Lung (tissue), 11 donors: ENCODE measurements at regions not wholly inside any gene's neighbourhood (a gene's known extent, or its start where the extent isn't known, plus 50 kb on each side); places are given as distances from the start of the nearest gene placed in this dataset.

Source experiments
- ATAC-seq: fragments of 200-7000 bp; cut with Tn5 transposase; one replicate; pipeline ENCODE4 v1.9.1; 2020; ENCODE audit warnings: moderate number of reproducible peaks; ENCODE audit not compliant: insufficient read depth, low FRiP score
- DNase-seq, 3 donors: peaks; one replicate each; pipeline ENCODE4 v3.0.0-alpha.2; 2013 to 2017
- H3K27ac ChIP-seq, 2 donors: one replicate each; pipeline ENCODE4 v1.5.1; 2013; ENCODE audit warnings: mild to moderate bottlenecking in 2 of 2, moderate library complexity in 2 of 2, control low read depth in 1 of 2, inconsistent platforms in 1 of 2, low read depth in 1 of 2, low read length in 1 of 2
- H3K27me3 ChIP-seq, 3 donors: one replicate each; pipeline ENCODE4 v1.5.1; 2013; ENCODE audit warnings: low read length in 2 of 3; ENCODE audit not compliant: control insufficient read depth in 3 of 3, insufficient read depth in 3 of 3
- H3K36me3 ChIP-seq, 4 donors: one replicate each; pipeline ENCODE4 v1.5.1; 2013; ENCODE audit warnings: low read length in 4 of 4, mild to moderate bottlenecking in 1 of 4, moderate library complexity in 1 of 4; ENCODE audit not compliant: control insufficient read depth in 4 of 4, insufficient read depth in 4 of 4
- H3K4me1 ChIP-seq, 5 donors: one replicate each; pipeline ENCODE4 v1.5.1; 2013; ENCODE audit warnings: low read length in 5 of 5, mild to moderate bottlenecking in 2 of 5, moderate library complexity in 1 of 5; ENCODE audit not compliant: control insufficient read depth in 5 of 5, insufficient read depth in 5 of 5
- H3K4me3 ChIP-seq: one replicate; pipeline ENCODE4 v1.5.1; 2013; ENCODE audit warnings: mild to moderate bottlenecking, control low read depth, moderate library complexity
- H3K9ac ChIP-seq, 2 donors: one replicate each; pipeline ENCODE4 v1.5.1; 2013; ENCODE audit warnings: low read length in 2 of 2, control low read depth in 1 of 2; ENCODE audit not compliant: insufficient read depth in 1 of 2
- H3K9me3 ChIP-seq, 4 donors: one replicate each; pipeline ENCODE4 v1.5.1; 2013; ENCODE audit warnings: low read length in 3 of 4, mild to moderate bottlenecking in 1 of 4, moderate library complexity in 1 of 4; ENCODE audit not compliant: control insufficient read depth in 4 of 4, insufficient read depth in 3 of 4
- WGBS, 2 donors: extraction: QIAGEN DNeasy Blood & Tissue Kit; methylation state at CpG; one replicate each; pipeline ENCODE4 v1.1.7; 2013; 5-methylcytosine and 5-hydroxymethylcytosine counted together
- TF ChIP-seq, protein P1 (sequence below): IDR thresholded peaks from 2 replicates; pipeline ENCODE4 v1.5.1; 2012; ENCODE audit warnings: mild to moderate bottlenecking; ENCODE audit errors: control extremely low read depth, extremely low read depth
- donor health status: control.
- donor health status: control.
- donor health status: Bipolar disorder and iron deficiency.
- donor health status: healthy.
- donor health status: DM: yes; HTN: yes; CAD: no.

- Histone ChIP-seq H3K9me3 (peaks cover 0 to 3% (median 0%) of the 10 kb centered on the region in 4 donors), H3K27ac (no peak overlapping the region), H3K36me3 (no peaks in the 10 kb centered on the region), H3K9ac (no peak overlapping the region), H3K27me3 (no peaks in the 10 kb centered on the region), H3K4me1 (no peaks in the 10 kb centered on the region), H3K4me3 (no peak overlapping the region)
- WGBS, 2 donors = 86 to 93% methylated on average over 5 of the region's 5 CpGs
- ATAC-seq (no peak), DNase-seq (no peak)
- TF ChIP-seq, protein P1, sequence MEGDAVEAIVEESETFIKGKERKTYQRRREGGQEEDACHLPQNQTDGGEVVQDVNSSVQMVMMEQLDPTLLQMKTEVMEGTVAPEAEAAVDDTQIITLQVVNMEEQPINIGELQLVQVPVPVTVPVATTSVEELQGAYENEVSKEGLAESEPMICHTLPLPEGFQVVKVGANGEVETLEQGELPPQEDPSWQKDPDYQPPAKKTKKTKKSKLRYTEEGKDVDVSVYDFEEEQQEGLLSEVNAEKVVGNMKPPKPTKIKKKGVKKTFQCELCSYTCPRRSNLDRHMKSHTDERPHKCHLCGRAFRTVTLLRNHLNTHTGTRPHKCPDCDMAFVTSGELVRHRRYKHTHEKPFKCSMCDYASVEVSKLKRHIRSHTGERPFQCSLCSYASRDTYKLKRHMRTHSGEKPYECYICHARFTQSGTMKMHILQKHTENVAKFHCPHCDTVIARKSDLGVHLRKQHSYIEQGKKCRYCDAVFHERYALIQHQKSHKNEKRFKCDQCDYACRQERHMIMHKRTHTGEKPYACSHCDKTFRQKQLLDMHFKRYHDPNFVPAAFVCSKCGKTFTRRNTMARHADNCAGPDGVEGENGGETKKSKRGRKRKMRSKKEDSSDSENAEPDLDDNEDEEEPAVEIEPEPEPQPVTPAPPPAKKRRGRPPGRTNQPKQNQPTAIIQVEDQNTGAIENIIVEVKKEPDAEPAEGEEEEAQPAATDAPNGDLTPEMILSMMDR = no peak
Observed at GRCh38 chr17:14784997-14785696, 480.0 kb downstream of the PMP22 start.

- Histone ChIP-seq H3K36me3 (no peaks in the 10 kb centered on the region), H3K27ac (no peak overlapping the region), H3K4me1 (no peaks in the 10 kb centered on the region), H3K9me3 (peaks cover 0 to 5% (median 0%) of the 10 kb centered on the region in 4 donors), H3K27me3 (no peaks in the 10 kb centered on the region), H3K9ac (no peak overlapping the region), H3K4me3 (no peak overlapping the region)
- WGBS, 2 donors = 79 to 91% methylated on average over 2 of the region's 2 CpGs
- TF ChIP-seq, protein P1 = no peak
- DNase-seq = no peak
- ATAC-seq = no peak
Observed at GRCh38 chr17:14781123-14781522, 480.2 kb downstream of the HS3ST3B1 start.

GRCh38 chr17:14780097-14780651 lies 479.3 kb downstream of the HS3ST3B1 start:
- H3K27me3 ChIP-seq = no peaks in the 10 kb centered on the region
- peaks cover 0 to 7% (median 0%) of the 10 kb centered on the region in 5 donors for H3K4me1 ChIP-seq
- no peak overlapping the region for H3K9ac ChIP-seq
- no peak overlapping the region for H3K27ac ChIP-seq
- WGBS, 2 donors = 58 to 74% methylated on average over 13 of the region's 13 CpGs
- TF ChIP-seq, protein P1 = no peak
- no peaks in the 10 kb centered on the region for H3K36me3 ChIP-seq
- DNase-seq (no peak), ATAC-seq (no peak)
- H3K9me3 ChIP-seq = peaks cover 0 to 5% (median 0%) of the 10 kb centered on the region in 4 donors
- no peak overlapping the region for H3K4me3 ChIP-seq
